K562 (cell line): ENCODE measurements at regions not wholly inside any gene's neighbourhood (a gene's known extent, or its start where the extent isn't known, plus 50 kb on each side); places are given as distances from the start of the nearest gene placed in this dataset.
A peak's percentile ranks its signal among the peaks of the same experiment; 100 is the strongest.

Experiments used
- CAMTA2 ChIP-seq: fragments of 250-450 bp; sonication (Bioruptor Pico); conservative IDR thresholded peaks from 2 replicates; pipeline ENCODE4 v1.5.1; 2022
- FOXJ2 ChIP-seq: fragments of 200-800 bp; sonication (Bioruptor generic); IDR thresholded peaks from 2 replicates; pipeline ENCODE4 v1.6.1; 2016; ENCODE audit warnings: missing genetic modification characterization, missing compliant biosample characterization
- GATA2 ChIP-seq: sonication (generic); formaldehyde crosslinking; IDR thresholded peaks from 2 replicates; pipeline ENCODE4 v1.4.0; 2020; ENCODE audit warnings: mild to moderate bottlenecking, missing genetic modification reagents
- JUN ChIP-seq, 2 experiments: sonication (generic) in 1 of 2; formaldehyde crosslinking in 1 of 2; IDR thresholded peaks; 2 replicates each; pipeline versions ENCODE4 v1.6.1 to v1.8.0; 2012 to 2022; ENCODE audit warnings: borderline replicate concordance in 2 of 2, mild to moderate bottlenecking in 2 of 2, improper control_type of control experiment in 1 of 2, low read depth in 1 of 2, low read length in 1 of 2, missing genetic modification reagents in 1 of 2
- KDM1A ChIP-seq, 2 experiments: fragments of 450-650 bp; IDR thresholded peaks; 2 replicates each; pipeline ENCODE4 v1.6.1; 2016; ENCODE audit warnings: mild to moderate bottlenecking in 2 of 2
- NCOR1 ChIP-seq: fragments of 450-650 bp; IDR thresholded peaks from 2 replicates; pipeline ENCODE4 v1.6.1; 2016; ENCODE audit warnings: mild to moderate bottlenecking, moderate library complexity
- NR4A1 ChIP-seq, 2 experiments: fragments of 250-450 bp in 1 of 2; fragments of 450-650 bp in 1 of 2; sonication (Bioruptor Pico) in 1 of 2; IDR thresholded peaks; 2 replicates each; pipeline versions ENCODE4 v1.4.0 to v1.6.1; 2016 to 2020; ENCODE audit warnings: mild to moderate bottlenecking in 2 of 2, missing compliant biosample characterization in 1 of 2, missing genetic modification characterization in 1 of 2, moderate library complexity in 1 of 2
- SAFB ChIP-seq: fragments of 200-400 bp; formaldehyde crosslinking; IDR thresholded peaks from 2 replicates; pipeline ENCODE4 v1.6.1; 2017; ENCODE audit warnings: low read depth, low read length, borderline replicate concordance
- TAF15 ChIP-seq: fragments of 200-400 bp; formaldehyde crosslinking; IDR thresholded peaks from 2 replicates; pipeline ENCODE4 v1.6.1; 2017; ENCODE audit warnings: mild to moderate bottlenecking, low read depth, low read length, moderate library complexity
- TAL1 ChIP-seq: fragments of 450-650 bp; IDR thresholded peaks from 2 replicates; pipeline ENCODE4 v1.6.1; 2016; ENCODE audit warnings: mild to moderate bottlenecking
- TCF3 ChIP-seq: sonication (generic); formaldehyde crosslinking; IDR thresholded peaks from 2 replicates; pipeline ENCODE4 v1.4.0; 2020; ENCODE audit warnings: mild to moderate bottlenecking, missing genetic modification reagents
- TEAD1 ChIP-seq, 2 experiments: fragments of 450-650 bp in 1 of 2; sonication (generic) in 1 of 2; formaldehyde crosslinking; IDR thresholded peaks; 2 replicates each; pipeline versions ENCODE4 v1.4.0 to v1.8.0; 2020 to 2022; ENCODE audit warnings: mild to moderate bottlenecking in 2 of 2, missing genetic modification reagents in 1 of 2
- TEAD4 ChIP-seq, 2 experiments: sonication (generic) in 1 of 2; formaldehyde crosslinking in 1 of 2; IDR thresholded peaks; 2 replicates each; pipeline versions ENCODE4 v1.6.1 to v1.8.0; 2012 to 2022; ENCODE audit warnings: borderline replicate concordance in 1 of 2, inconsistent platforms in 1 of 2, low read length in 1 of 2, mild to moderate bottlenecking in 1 of 2, missing genetic modification reagents in 1 of 2
- ZNF263 ChIP-seq: sonication (generic); formaldehyde crosslinking; IDR thresholded peaks from 2 replicates; pipeline ENCODE4 v1.8.0; 2022; ENCODE audit warnings: mild to moderate bottlenecking, missing genetic modification reagents, borderline replicate concordance
- TF ChIP-seq, protein P1 (sequence below), 2 experiments: fragments of 200-800 bp in 1 of 2; sonication (Bioruptor generic) in 1 of 2; sonication (generic) in 1 of 2; formaldehyde crosslinking in 1 of 2; IDR thresholded peaks in 1 of 2; conservative IDR thresholded peaks in 1 of 2; 2 replicates each; pipeline versions ENCODE4 v1.5.0 to v1.6.1; 2016 to 2020; ENCODE audit warnings: missing compliant biosample characterization in 1 of 2, missing genetic modification characterization in 1 of 2, missing genetic modification reagents in 1 of 2

DNA sequence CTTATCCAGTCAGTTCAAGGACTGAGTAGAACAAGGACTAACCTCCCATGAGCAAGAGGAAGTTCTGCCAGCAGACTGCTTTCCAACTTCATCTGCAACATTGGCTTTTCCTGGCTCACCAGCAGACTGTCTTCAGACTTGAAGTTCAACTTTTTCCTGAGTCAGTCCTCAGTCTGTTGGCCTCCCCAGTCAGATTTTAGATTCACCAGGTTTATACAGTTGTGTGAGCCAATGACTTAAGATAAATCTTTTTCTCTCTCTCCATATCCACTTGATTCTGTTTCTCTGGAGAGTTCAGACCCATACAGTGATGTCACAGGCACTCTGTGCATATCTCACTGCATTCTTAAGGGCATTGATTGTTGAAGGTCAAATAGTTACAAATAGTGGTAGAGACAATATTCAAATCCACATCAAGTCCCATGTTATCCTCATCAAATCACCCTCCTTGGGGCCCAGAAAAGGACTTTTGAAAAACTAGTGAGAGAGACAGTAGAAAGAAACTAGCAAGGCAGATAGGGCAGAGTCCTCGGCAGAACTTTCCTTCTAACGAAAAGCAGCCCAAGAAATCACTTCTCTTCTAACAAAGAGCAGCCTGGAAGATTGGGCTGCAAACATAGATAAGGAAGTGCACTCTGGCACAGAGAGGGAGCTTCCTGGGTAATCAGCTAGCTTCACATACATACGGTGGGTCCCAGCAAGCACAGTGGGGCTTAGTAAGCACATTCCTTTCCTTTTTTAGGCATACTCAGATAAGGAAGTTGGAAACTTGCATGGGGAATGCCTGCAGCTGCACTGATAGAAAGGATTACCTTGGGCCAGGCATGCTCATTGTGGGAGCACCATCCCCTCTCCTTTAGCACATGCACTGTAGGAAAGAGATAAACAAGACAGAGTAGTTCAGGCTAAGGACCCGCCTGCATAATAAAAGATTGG, 132.3 kb upstream of the FAM20A start (continued):
- TF ChIP-seq, protein P1, sequence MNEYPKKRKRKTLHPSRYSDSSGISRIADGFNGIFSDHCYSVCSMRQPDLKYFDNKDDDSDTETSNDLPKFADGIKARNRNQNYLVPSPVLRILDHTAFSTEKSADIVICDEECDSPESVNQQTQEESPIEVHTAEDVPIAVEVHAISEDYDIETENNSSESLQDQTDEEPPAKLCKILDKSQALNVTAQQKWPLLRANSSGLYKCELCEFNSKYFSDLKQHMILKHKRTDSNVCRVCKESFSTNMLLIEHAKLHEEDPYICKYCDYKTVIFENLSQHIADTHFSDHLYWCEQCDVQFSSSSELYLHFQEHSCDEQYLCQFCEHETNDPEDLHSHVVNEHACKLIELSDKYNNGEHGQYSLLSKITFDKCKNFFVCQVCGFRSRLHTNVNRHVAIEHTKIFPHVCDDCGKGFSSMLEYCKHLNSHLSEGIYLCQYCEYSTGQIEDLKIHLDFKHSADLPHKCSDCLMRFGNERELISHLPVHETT (CRISPR knock-in tag; conservative IDR thresholded peaks at IDR 0.05 in 1 of 2, IDR thresholded peaks at IDR 0.05 in 1 of 2): peak in 1 of 2 experiments; percentile 72; a peak in 1 of 4 replicates
- TF ChIP-seq KDM1A (IDR thresholded peaks at IDR 0.05) (peak; percentile 59 to 84), GATA2 (CRISPR knock-in tag) (0 out of 2 replicates have a peak, but pooled peaks have one; percentile 28), ZNF263 (CRISPR knock-in tag) (peak; percentile 45; the same call in 1 of the 2 replicates), TEAD1 (CRISPR knock-in tag; IDR thresholded peaks at IDR 0.05) (peak in 1 of 2 experiments; percentile 89; a peak in 2 of 4 replicates), TAL1 (peak; percentile 75), JUN (IDR thresholded peaks at IDR 0.05; ENCODE audit: borderline replicate concordance, low read depth, low read length) (no peak), JUN (CRISPR knock-in tag; IDR thresholded peaks at IDR 0.05; ENCODE audit: borderline replicate concordance) (no peak), TAF15 (no peak), SAFB (no peak), TCF3 (CRISPR knock-in tag) (peak; percentile 75), TEAD4 (IDR thresholded peaks at IDR 0.05; ENCODE audit: low read length) (peak; percentile 43), TEAD4 (CRISPR knock-in tag; IDR thresholded peaks at IDR 0.05; ENCODE audit: borderline replicate concordance) (no peak), NR4A1 (CRISPR knock-in tag; IDR thresholded peaks at IDR 0.05) (no peak), NR4A1 (tag; IDR thresholded peaks at IDR 0.05) (peak; percentile 74), CAMTA2 (CRISPR knock-in tag) (no peak), FOXJ2 (0 out of 2 replicates have a peak, but pooled peaks have one; percentile 45), NCOR1 (peak; percentile 65)
- TF ChIP-seq, all 486 proteins: peak for 25
